ENCODE measurements at regions not wholly inside any gene's neighbourhood (a gene's known extent, or its start where the extent isn't known, plus 50 kb on each side); places are given as distances from the start of the nearest gene placed in this dataset.

DNA sequence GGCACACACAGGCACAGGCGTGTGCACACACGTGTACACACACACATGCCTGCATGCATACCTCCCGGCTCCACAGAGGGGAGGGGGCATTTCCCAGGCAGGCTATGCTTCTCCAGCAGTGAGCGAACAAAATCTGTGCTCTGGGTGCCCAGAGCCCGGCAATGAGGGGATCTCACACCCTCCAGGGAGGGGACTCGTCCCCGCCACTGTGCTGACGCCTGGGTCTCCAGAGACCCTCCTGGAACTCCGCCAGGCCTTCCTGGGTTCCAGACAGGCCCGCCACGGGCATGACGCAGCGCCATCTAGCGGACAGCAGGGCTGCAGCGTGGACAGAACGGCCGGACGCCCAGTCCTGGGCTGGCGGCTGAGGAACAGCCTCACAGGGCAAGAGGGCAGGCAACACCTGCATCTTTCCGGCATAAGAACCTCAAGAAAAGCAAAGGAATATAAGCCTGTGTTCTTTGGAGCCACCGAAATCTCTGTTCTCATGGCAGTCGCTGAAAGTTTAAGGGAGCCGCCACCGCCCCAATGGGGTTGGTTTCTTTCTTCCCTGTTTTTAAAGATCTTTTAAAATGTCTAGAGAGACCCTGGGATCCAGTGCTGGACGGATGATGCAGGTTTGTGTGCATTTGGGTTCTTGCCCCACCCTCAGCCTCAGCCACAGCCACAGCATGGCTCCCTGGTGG lies 135.6 kb upstream of the PPP1R26 start:
- TF ChIP-seq, protein P1, sequence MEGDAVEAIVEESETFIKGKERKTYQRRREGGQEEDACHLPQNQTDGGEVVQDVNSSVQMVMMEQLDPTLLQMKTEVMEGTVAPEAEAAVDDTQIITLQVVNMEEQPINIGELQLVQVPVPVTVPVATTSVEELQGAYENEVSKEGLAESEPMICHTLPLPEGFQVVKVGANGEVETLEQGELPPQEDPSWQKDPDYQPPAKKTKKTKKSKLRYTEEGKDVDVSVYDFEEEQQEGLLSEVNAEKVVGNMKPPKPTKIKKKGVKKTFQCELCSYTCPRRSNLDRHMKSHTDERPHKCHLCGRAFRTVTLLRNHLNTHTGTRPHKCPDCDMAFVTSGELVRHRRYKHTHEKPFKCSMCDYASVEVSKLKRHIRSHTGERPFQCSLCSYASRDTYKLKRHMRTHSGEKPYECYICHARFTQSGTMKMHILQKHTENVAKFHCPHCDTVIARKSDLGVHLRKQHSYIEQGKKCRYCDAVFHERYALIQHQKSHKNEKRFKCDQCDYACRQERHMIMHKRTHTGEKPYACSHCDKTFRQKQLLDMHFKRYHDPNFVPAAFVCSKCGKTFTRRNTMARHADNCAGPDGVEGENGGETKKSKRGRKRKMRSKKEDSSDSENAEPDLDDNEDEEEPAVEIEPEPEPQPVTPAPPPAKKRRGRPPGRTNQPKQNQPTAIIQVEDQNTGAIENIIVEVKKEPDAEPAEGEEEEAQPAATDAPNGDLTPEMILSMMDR (IDR thresholded peaks at IDR 0.05; ENCODE audit: poor library complexity) = peak; percentile 99
- TF ChIP-seq EZH2phosphoT487 (IDR thresholded peaks at IDR 0.05; ENCODE audit: low read depth, severe bottlenecking, unreplicated experiment) (no peak), EZH2 (IDR thresholded peaks at IDR 0.05; ENCODE audit: borderline replicate concordance) (no peak)
